ENCODE measurements at regions not wholly inside any gene's neighbourhood (a gene's known extent, or its start where the extent isn't known, plus 50 kb on each side); places are given as distances from the start of the nearest gene placed in this dataset.

DNA sequence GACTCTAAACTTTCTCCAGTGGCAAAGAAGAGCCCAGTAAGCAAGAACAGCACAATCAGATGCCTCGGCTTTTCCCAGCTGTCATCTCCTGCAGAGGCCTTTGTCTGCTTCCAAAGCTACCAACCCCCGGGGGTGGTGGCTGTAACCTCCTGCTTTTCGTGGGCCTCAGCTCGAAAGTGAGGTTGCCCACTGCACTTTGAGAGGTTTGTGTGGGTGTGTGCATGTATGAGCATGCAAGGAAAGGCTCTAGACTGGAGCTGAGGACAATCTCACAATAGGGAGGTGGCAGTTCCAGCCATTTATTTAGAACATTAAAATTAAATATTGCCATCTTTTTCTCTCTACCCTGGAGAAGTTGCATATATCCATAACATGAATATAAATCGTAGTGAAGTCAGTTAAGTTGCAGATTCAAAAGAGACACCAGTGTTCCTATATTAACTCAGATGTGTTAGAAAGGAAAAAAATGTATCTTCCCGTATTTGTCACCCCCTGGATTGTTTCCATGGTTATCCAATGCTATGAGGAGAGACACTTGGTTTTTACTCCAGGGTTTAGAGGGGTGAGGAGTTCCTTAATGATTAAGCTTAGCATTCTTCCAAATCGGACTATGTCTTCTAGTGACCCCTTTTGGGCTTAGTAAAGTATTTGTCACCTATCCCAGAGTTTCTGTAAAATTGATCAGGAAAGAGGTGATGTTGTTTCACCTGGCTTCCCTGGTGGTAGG lies 781.1 kb downstream of the INHBA start:
- H3K36me3 ChIP-seq: no peaks in the 10 kb centered on the region
- no peak for DNase-seq
- peaks cover 0 to 13% (median 9%) of the 10 kb centered on the region in 4 donors for H3K4me1 ChIP-seq
- no peak for TF ChIP-seq POLR2AphosphoS5 (IDR thresholded peaks at IDR 0.05)
- TF ChIP-seq, protein P1, sequence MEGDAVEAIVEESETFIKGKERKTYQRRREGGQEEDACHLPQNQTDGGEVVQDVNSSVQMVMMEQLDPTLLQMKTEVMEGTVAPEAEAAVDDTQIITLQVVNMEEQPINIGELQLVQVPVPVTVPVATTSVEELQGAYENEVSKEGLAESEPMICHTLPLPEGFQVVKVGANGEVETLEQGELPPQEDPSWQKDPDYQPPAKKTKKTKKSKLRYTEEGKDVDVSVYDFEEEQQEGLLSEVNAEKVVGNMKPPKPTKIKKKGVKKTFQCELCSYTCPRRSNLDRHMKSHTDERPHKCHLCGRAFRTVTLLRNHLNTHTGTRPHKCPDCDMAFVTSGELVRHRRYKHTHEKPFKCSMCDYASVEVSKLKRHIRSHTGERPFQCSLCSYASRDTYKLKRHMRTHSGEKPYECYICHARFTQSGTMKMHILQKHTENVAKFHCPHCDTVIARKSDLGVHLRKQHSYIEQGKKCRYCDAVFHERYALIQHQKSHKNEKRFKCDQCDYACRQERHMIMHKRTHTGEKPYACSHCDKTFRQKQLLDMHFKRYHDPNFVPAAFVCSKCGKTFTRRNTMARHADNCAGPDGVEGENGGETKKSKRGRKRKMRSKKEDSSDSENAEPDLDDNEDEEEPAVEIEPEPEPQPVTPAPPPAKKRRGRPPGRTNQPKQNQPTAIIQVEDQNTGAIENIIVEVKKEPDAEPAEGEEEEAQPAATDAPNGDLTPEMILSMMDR (IDR thresholded peaks at IDR 0.05): no peak
- TF ChIP-seq POLR2A (IDR thresholded peaks at IDR 0.05): no peak
- TF ChIP-seq EP300 (IDR thresholded peaks at IDR 0.05): no peak
- intact Hi-C loops (cut with DNase I): no loop called here
- no peak overlapping the region for H3K27ac ChIP-seq
- 86 to 87% methylated on average over 7 of the region's 7 CpGs for WGBS, 2 donors
- H3K4me3 ChIP-seq: no peak overlapping the region
- no peaks in the 10 kb centered on the region for H3K9me3 ChIP-seq
- no peaks in the 10 kb centered on the region for H3K27me3 ChIP-seq

DNA sequence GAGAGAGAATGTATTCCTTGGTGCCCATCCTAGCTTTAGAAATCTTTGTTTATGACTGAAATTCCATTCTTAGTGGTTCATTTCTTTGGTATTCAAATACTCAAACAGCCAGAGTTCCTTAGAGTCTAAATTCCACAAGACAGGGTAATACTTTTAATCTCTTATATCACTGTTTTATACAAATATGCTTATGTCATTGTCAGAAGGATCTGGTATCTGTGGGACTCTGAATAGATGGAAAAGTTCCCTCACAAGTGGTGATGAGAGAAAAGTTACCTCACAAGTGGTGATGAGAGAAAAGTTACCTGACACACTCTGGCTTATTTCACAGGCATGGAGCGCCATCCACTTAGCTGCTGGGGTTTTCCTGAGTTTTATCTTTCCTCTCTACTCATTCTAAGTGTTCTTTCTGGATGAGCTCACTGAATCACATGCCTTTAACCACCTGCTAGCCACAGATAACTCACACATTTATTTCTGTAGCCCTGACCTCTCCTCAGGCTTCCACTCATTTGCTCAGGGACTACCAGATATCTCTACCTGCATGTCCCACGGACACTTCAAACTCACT lies 784.0 kb downstream of the SUGCT start:
- intact Hi-C loops (cut with DNase I): no loop called here
- H3K36me3 ChIP-seq: no peaks in the 10 kb centered on the region
- H3K4me3 ChIP-seq: no peak overlapping the region
- peak overlapping the region in 2 of 4 donors; percentile 46 to 69 for H3K27ac ChIP-seq
- H3K4me1 ChIP-seq: peaks cover 0 to 13% (median 9%) of the 10 kb centered on the region in 4 donors
- DNase-seq: no peak
- no peaks in the 10 kb centered on the region for H3K27me3 ChIP-seq
- no peak for TF ChIP-seq POLR2AphosphoS5 (IDR thresholded peaks at IDR 0.05)
- no peak for TF ChIP-seq EP300 (IDR thresholded peaks at IDR 0.05)
- TF ChIP-seq, protein P1 (IDR thresholded peaks at IDR 0.05): no peak
- no peak for TF ChIP-seq POLR2A (IDR thresholded peaks at IDR 0.05)
- H3K9me3 ChIP-seq: no peaks in the 10 kb centered on the region
- 93 to 97% methylated on average over 2 of the region's 2 CpGs for WGBS, 2 donors

DNA sequence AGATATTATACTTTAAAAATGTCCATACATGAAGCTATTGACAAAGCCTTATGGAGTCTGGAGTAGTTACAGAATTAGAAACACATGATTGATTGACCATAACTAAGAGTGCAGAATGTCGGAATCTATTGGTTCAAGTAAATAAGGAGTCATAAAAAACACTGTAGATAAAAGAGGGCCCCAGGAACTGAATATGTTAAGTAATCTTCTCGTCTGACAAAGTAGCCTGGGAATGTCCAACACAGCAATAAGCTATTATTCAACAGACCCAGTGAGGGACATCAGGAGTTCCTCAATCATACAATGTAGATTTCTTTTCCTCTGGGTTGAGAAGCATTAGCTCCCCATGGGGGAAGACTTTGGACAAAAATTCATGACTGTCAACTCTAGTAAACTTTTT lies 782.0 kb downstream of the SUGCT start:
- WGBS, 2 donors: 76 to 90% methylated on average over 2 of the region's 2 CpGs
- no peak overlapping the region for H3K4me3 ChIP-seq
- TF ChIP-seq EP300 (IDR thresholded peaks at IDR 0.05) (no peak), POLR2AphosphoS5 (IDR thresholded peaks at IDR 0.05) (no peak), POLR2A (IDR thresholded peaks at IDR 0.05) (no peak)
- TF ChIP-seq, protein P1 (IDR thresholded peaks at IDR 0.05): no peak
- no peaks in the 10 kb centered on the region for H3K27me3 ChIP-seq
- no peak overlapping the region for H3K27ac ChIP-seq
- H3K36me3 ChIP-seq: no peaks in the 10 kb centered on the region
- peaks cover 2 to 13% (median 9%) of the 10 kb centered on the region in 4 donors for H3K4me1 ChIP-seq
- no peaks in the 10 kb centered on the region for H3K9me3 ChIP-seq
- intact Hi-C loops (cut with DNase I): no loop called here
- DNase-seq: no peak

DNA sequence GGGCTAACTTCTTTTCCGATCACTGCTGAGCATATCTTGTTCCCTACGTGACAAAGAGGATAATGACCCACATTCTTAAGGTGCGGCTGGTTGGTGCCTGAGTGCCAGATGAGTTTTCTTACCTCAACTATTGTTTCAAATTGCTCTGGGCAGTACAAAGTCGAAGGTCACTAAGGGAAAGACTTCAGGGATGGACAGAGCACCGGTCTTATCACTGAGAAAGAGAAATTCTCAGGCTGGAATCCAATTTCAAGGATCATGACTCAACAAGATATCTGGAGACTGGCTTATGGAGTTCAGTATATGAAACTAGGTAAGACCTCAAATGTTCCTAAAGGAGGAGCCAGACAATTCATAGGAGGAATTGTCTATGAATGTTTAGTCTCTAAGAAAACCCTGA lies 780.3 kb downstream of the SUGCT start:
- Histone ChIP-seq H3K36me3 (no peaks in the 10 kb centered on the region), H3K9me3 (no peaks in the 10 kb centered on the region), H3K4me3 (no peak overlapping the region), H3K27me3 (no peaks in the 10 kb centered on the region), H3K27ac (no peak overlapping the region), H3K4me1 (peaks cover 2 to 13% (median 9%) of the 10 kb centered on the region in 4 donors)
- 87 to 92% methylated on average over 5 of the region's 5 CpGs for WGBS, 2 donors
- DNase-seq: no peak
- TF ChIP-seq POLR2AphosphoS5 (IDR thresholded peaks at IDR 0.05): no peak
- no peak for TF ChIP-seq EP300 (IDR thresholded peaks at IDR 0.05)
- TF ChIP-seq, protein P1 (IDR thresholded peaks at IDR 0.05): no peak
- no peak for TF ChIP-seq POLR2A (IDR thresholded peaks at IDR 0.05)
- intact Hi-C loops (cut with DNase I): no loop called here

All from sigmoid colon (tissue), 6 donors.